ENCODE measurements at regions not wholly inside any gene's neighbourhood (a gene's known extent, or its start where the extent isn't known, plus 50 kb on each side); places are given as distances from the start of the nearest gene placed in this dataset.

DNA sequence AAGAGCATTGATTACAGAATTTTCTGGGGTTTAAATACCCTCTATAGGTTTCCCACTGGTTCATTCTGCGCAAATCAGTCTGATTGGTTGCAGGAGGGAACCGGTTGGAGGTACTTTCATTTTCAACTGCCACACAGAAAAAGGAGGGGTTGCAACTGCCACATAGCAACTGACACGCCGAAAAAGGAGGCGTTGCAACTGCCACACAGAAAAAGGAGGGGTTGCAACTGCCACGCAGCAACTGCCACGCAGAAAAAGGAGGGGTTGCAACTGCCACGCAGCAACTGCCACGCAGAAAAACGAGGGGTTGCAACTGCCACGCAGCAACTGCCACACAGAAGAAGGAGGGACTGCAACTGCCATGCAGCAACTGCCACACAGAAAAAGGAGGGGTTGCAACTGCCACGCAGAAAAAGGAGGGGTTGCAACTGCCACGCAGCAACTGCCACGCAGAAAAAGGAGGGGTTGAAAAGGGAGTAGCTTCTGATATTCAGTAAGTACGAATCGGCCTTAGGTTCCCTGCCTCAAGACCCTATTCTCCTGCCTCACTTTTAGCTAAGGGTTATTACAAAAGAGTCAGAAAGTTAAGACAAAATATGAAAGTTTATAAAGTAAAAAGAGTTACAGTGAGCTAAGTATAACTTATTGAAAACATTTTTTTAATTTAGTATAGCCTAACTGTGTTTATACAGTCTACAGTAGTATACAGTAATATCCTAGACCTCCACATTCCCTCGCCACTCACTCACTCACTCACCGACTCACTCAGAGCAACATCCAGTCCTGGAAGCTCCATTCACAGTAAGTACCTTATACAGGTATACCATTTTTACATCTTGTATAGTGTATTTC is 431.8 kb downstream of the KCTD8 start:
- Histone ChIP-seq H3K9me3 (ENCODE audit: low read length) (no peaks in the 10 kb centered on the region), H3K27ac (ENCODE audit: low read depth, low read length) (no peak overlapping the region), H3K4me1 (ENCODE audit: insufficient read depth, low read length) (no peaks in the 10 kb centered on the region), H3K36me3 (ENCODE audit: insufficient read depth, low read length) (no peaks in the 10 kb centered on the region), H3K4me3 (ENCODE audit: low read length) (no peak overlapping the region), H3K27me3 (ENCODE audit: insufficient read depth, low read length, poor library complexity, severe bottlenecking) (no peaks in the 10 kb centered on the region)
- Mint-ChIP-seq H3K4me3 (no peak overlapping the region), H3K36me3 (no peaks in the 10 kb centered on the region), H3K4me1 (no peaks in the 10 kb centered on the region), H3K27ac (no peak overlapping the region), H3K27me3 (no peaks in the 10 kb centered on the region), H3K9me3 (peaks cover 3 to 18% (median 10%) of the 10 kb centered on the region in 5 donors)
- DNase-seq: no peak
- POLR2A ChIA-PET: no interaction called here
- CTCF ChIA-PET: no interaction called here

DNA sequence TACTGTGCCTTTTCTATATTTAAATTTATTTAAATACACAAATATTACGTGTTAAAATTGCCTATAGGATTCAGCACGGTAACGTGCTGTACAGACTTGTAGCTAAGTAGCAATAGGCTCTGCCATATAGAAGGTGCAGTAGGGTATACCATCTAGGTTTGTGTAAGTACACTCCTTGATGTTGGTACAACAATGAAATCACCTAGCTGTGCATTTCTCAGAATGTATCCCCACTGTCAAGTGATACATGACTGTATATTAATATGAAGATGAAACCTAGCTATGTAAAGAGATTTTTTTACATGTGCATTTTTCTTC is 431.2 kb downstream of the KCTD8 start:
- no peaks in the 10 kb centered on the region for H3K27me3 Mint-ChIP-seq
- Histone ChIP-seq H3K27me3 (ENCODE audit: insufficient read depth, low read length, poor library complexity, severe bottlenecking) (no peaks in the 10 kb centered on the region), H3K4me1 (ENCODE audit: insufficient read depth, low read length) (no peaks in the 10 kb centered on the region), H3K27ac (ENCODE audit: low read depth, low read length) (no peak overlapping the region), H3K4me3 (ENCODE audit: low read length) (no peak overlapping the region), H3K9me3 (ENCODE audit: low read length) (no peaks in the 10 kb centered on the region), H3K36me3 (ENCODE audit: insufficient read depth, low read length) (no peaks in the 10 kb centered on the region)
- CTCF ChIA-PET: no interaction called here
- POLR2A ChIA-PET: no interaction called here
- no peaks in the 10 kb centered on the region for H3K36me3 Mint-ChIP-seq
- H3K9me3 Mint-ChIP-seq: peaks cover 3 to 23% (median 10%) of the 10 kb centered on the region in 5 donors
- H3K27ac Mint-ChIP-seq: no peak overlapping the region
- H3K4me3 Mint-ChIP-seq: no peak overlapping the region
- no peak for DNase-seq
- no peaks in the 10 kb centered on the region for H3K4me1 Mint-ChIP-seq

DNA sequence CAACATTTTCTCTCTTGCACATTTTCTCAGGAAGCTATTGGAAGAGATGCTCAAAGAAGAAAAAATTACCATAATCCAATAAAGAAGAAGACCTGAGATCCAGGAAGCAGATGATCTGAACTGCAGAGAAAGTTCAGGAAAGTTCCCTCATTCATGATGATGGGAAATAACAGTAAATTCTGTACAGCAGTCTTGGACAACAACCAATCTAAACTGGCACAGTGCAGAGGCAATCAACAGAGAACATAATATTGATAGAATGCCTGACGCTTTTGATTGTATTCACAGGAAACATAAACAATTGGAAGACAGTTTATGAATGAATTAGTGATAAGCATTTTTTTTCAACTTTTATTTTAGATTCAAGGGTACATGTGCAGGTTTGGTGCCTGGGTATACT is 428.9 kb downstream of the KCTD8 start:
- POLR2A ChIA-PET: no interaction called here

DNA sequence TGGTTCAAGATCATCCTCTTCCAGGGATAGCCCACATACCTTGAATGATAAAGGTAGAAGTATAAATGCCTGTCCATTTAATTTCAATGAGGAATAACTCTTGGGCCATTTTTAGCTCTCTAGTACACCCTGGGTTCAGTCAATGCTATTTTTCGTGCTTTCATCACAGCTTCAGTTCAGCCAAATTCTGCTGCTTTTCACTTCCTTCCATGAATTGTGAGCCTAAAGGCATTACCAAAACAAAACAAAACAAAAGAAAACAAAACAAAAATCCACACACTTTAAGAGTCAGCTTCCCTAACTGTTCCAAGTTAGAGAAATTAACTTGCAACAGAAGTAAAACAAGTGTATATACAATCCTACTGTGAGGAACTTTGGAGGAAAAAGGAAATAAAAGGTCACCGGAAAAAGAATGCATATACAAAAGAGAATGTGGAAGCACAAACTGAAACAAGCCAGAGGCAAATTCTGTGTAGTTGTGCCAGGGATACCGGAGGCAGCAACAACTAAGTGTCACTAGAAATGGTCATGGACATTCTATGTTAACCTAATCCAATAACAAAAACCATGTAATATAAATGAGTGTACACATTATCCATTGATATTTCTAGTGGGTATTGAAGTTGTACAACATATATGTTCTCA is 423.1 kb downstream of the KCTD8 start:
- Mint-ChIP-seq H3K27ac (no peak overlapping the region), H3K4me3 (no peak overlapping the region), H3K4me1 (no peaks in the 10 kb centered on the region), H3K36me3 (no peaks in the 10 kb centered on the region), H3K9me3 (peaks cover 5 to 22% (median 7%) of the 10 kb centered on the region in 5 donors), H3K27me3 (no peaks in the 10 kb centered on the region)
- H3K4me3 ChIP-seq (ENCODE audit: low read length): no peak overlapping the region
- H3K4me1 ChIP-seq (ENCODE audit: insufficient read depth, low read length): no peaks in the 10 kb centered on the region
- POLR2A ChIA-PET: no interaction called here
- DNase-seq: no peak
- CTCF ChIA-PET: no interaction called here
- no peaks in the 10 kb centered on the region for H3K9me3 ChIP-seq (ENCODE audit: low read length)
- no peaks in the 10 kb centered on the region for H3K27me3 ChIP-seq (ENCODE audit: insufficient read depth, low read length, poor library complexity, severe bottlenecking)
- no peak overlapping the region for H3K27ac ChIP-seq (ENCODE audit: low read depth, low read length)
- H3K36me3 ChIP-seq (ENCODE audit: insufficient read depth, low read length): no peaks in the 10 kb centered on the region

More for the DNA sequence above, 428.9 kb downstream of the KCTD8 start:
- Histone ChIP-seq H3K36me3 (ENCODE audit: insufficient read depth, low read length) (no peaks in the 10 kb centered on the region), H3K27me3 (ENCODE audit: insufficient read depth, low read length, poor library complexity, severe bottlenecking) (no peaks in the 10 kb centered on the region), H3K4me3 (ENCODE audit: low read length) (no peak overlapping the region), H3K9me3 (ENCODE audit: low read length) (no peaks in the 10 kb centered on the region), H3K4me1 (ENCODE audit: insufficient read depth, low read length) (no peaks in the 10 kb centered on the region), H3K27ac (ENCODE audit: low read depth, low read length) (no peak overlapping the region)
- H3K9me3 Mint-ChIP-seq: peaks cover 6 to 23% (median 10%) of the 10 kb centered on the region in 5 donors
- no peak overlapping the region for H3K4me3 Mint-ChIP-seq
- no peak overlapping the region for H3K27ac Mint-ChIP-seq
- no peak for DNase-seq
- no peaks in the 10 kb centered on the region for H3K4me1 Mint-ChIP-seq
- H3K27me3 Mint-ChIP-seq: no peaks in the 10 kb centered on the region
- CTCF ChIA-PET: no interaction called here
- no peaks in the 10 kb centered on the region for H3K36me3 Mint-ChIP-seq

DNA sequence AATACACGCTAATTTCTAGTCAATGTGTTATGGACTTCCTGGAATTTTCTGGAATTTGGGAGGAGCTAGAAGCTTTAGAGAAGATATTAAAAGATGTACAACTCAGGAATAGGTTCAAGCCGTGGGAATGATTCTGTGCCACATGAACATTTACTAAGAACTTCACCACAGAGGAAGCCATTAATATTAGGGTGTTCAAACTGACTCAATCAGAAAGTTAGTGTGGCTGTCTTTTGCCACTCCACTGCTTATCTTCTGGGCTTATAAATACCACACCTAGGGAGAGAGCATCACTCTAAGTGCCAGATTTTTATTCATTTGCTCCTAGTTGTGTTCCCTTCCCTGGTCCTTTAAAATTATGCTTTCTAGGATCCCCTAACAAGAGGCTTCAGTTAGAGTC is 409.8 kb downstream of the KCTD8 start:
- Mint-ChIP-seq H3K27me3 (no peaks in the 10 kb centered on the region), H3K4me1 (no peaks in the 10 kb centered on the region), H3K4me3 (no peak overlapping the region), H3K27ac (no peak overlapping the region), H3K9me3 (peaks cover 0 to 23% (median 7%) of the 10 kb centered on the region in 5 donors), H3K36me3 (no peaks in the 10 kb centered on the region)
- ChIA-PET CTCF (no interaction called here), POLR2A (no interaction called here)
- Histone ChIP-seq H3K36me3 (ENCODE audit: insufficient read depth, low read length) (no peaks in the 10 kb centered on the region), H3K9me3 (ENCODE audit: low read length) (no peaks in the 10 kb centered on the region), H3K27me3 (ENCODE audit: insufficient read depth, low read length, poor library complexity, severe bottlenecking) (no peaks in the 10 kb centered on the region), H3K4me3 (ENCODE audit: low read length) (no peak overlapping the region), H3K27ac (ENCODE audit: low read depth, low read length) (no peak overlapping the region), H3K4me1 (ENCODE audit: insufficient read depth, low read length) (no peaks in the 10 kb centered on the region)
- no peak for DNase-seq

DNA sequence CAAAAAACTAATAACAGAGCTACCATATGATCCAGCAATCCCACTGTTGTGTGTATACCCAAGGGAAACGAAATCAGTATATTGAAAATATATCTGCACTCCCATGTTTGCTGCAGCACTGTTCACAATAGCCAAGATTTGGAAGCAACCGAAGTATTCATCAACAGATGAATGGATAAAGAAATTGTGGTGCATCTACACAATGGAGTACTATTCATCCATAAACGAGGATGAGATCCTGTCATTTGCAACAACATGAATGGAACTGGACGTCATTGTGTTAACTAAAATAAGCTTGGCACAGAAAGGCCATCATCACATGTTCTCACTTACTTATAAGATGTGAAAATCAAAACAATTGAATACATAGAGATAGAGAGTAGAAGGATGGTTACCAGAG is 402.1 kb downstream of the KCTD8 start:
- no peaks in the 10 kb centered on the region for H3K4me1 ChIP-seq (ENCODE audit: insufficient read depth, low read length)
- H3K9me3 ChIP-seq (ENCODE audit: low read length): no peaks in the 10 kb centered on the region
- H3K9me3 Mint-ChIP-seq: peaks cover 0 to 19% (median 8%) of the 10 kb centered on the region in 5 donors
- no peaks in the 10 kb centered on the region for H3K27me3 Mint-ChIP-seq
- no peaks in the 10 kb centered on the region for H3K27me3 ChIP-seq (ENCODE audit: insufficient read depth, low read length, poor library complexity, severe bottlenecking)
- no peak overlapping the region for H3K27ac Mint-ChIP-seq
- no peak overlapping the region for H3K27ac ChIP-seq (ENCODE audit: low read depth, low read length)
- H3K36me3 Mint-ChIP-seq: no peaks in the 10 kb centered on the region
- no peaks in the 10 kb centered on the region for H3K4me1 Mint-ChIP-seq
- no peak overlapping the region for H3K4me3 ChIP-seq (ENCODE audit: low read length)
- H3K36me3 ChIP-seq (ENCODE audit: insufficient read depth, low read length): no peaks in the 10 kb centered on the region
- POLR2A ChIA-PET: no interaction called here
- DNase-seq: no peak
- CTCF ChIA-PET: no interaction called here
- no peak overlapping the region for H3K4me3 Mint-ChIP-seq

DNA sequence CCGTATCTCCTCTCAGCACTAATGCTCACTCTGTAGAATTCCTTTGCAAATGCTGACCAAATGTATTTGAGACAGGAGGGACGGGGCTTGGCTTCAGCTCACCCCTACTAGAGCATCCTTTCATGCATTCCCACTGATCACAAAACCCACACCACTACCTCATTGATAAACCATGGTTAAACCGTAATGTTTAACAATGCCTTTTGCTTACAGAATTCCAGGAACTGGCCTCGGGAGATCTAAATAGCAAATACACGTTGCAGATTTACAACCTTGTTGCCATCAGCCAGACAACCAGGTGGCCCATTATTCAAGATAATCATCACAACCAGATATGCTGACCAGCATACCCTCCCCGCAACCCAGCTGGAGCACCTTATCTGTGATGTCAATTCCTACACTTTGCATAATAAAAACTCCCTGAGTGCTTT is 391.9 kb downstream of the KCTD8 start:
- no peaks in the 10 kb centered on the region for H3K36me3 Mint-ChIP-seq
- Histone ChIP-seq H3K36me3 (ENCODE audit: insufficient read depth, low read length) (no peaks in the 10 kb centered on the region), H3K9me3 (ENCODE audit: low read length) (no peaks in the 10 kb centered on the region), H3K27ac (ENCODE audit: low read depth, low read length) (no peak overlapping the region), H3K4me1 (ENCODE audit: insufficient read depth, low read length) (no peaks in the 10 kb centered on the region), H3K4me3 (ENCODE audit: low read length) (no peak overlapping the region), H3K27me3 (ENCODE audit: insufficient read depth, low read length, poor library complexity, severe bottlenecking) (no peaks in the 10 kb centered on the region)
- peaks cover 0 to 33% (median 3%) of the 10 kb centered on the region in 5 donors for H3K9me3 Mint-ChIP-seq
- H3K27me3 Mint-ChIP-seq: no peaks in the 10 kb centered on the region
- no peaks in the 10 kb centered on the region for H3K4me1 Mint-ChIP-seq
- DNase-seq: no peak
- CTCF ChIA-PET: no interaction called here
- no peak overlapping the region for H3K4me3 Mint-ChIP-seq
- no peak overlapping the region for H3K27ac Mint-ChIP-seq
- POLR2A ChIA-PET: no interaction called here

DNA sequence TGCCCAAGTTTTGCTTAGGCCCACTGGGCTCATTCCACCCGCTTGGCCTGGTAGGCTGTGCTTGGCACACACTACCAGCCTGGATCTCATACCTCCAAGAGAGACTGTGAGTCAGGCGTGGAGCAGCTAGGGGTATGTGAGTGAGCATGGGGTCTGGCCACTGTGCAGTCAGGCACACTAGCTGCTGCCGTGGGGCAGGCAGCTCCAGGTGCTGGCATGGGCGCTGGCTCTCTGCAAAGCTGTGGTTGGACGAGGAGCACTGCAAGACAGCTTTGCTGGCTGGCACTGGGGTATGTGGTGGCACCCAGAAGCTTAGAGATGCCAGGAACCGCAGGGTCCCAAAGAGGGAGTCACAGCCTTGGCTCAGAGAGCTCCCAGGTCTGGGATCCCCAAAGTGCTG is 377.8 kb downstream of the KCTD8 start:
- POLR2A ChIA-PET: no interaction called here
- CTCF ChIA-PET: no interaction called here
- Histone ChIP-seq H3K27ac (ENCODE audit: low read depth, low read length) (no peak overlapping the region), H3K4me3 (ENCODE audit: low read length) (no peak overlapping the region), H3K27me3 (ENCODE audit: insufficient read depth, low read length, poor library complexity, severe bottlenecking) (no peaks in the 10 kb centered on the region), H3K9me3 (ENCODE audit: low read length) (no peaks in the 10 kb centered on the region), H3K4me1 (ENCODE audit: insufficient read depth, low read length) (no peaks in the 10 kb centered on the region), H3K36me3 (ENCODE audit: insufficient read depth, low read length) (no peaks in the 10 kb centered on the region)
- no peak overlapping the region for H3K27ac Mint-ChIP-seq
- H3K9me3 Mint-ChIP-seq: peaks cover 0 to 18% (median 4%) of the 10 kb centered on the region in 5 donors
- no peaks in the 10 kb centered on the region for H3K27me3 Mint-ChIP-seq
- no peaks in the 10 kb centered on the region for H3K36me3 Mint-ChIP-seq
- no peaks in the 10 kb centered on the region for H3K4me1 Mint-ChIP-seq
- DNase-seq: no peak
- peak overlapping the region in 1 of 7 donors; percentile 51 for H3K4me3 Mint-ChIP-seq
